ENCODE measurements at regions not wholly inside any gene's neighbourhood (a gene's known extent, or its start where the extent isn't known, plus 50 kb on each side); places are given as distances from the start of the nearest gene placed in this dataset.
"Not testable (repeated sequence)": the region's sequence is repeated elsewhere in the genome, so short reads cannot be mapped to it uniquely, and the experiment has no call there.

GRCh38 chr4:155592179-155592937, 74.3 kb upstream of the GUCY1A1 start:
- no peak for DNase-seq

GRCh38 chr4:155591738-155592143, 74.9 kb upstream of the GUCY1A1 start:
- no peak for DNase-seq

- no peak for DNase-seq
Observed at GRCh38 chr4:155590796-155591585, 75.7 kb upstream of the GUCY1A1 start.

- no peak for DNase-seq
Observed at GRCh38 chr4:155588437-155588836, 78.2 kb upstream of the GUCY1A1 start.

- DNase-seq: no peak
Observed at GRCh38 chr4:155587766-155588165, 78.9 kb upstream of the GUCY1A1 start.

GRCh38 chr4:155582971-155583437, 83.6 kb upstream of the GUCY1A1 start:
- no peak for DNase-seq

- no peak for DNase-seq
Observed at GRCh38 chr4:155582041-155582440, 84.6 kb upstream of the GUCY1A1 start.

GRCh38 chr4:155578726-155579370, 87.8 kb upstream of the GUCY1A1 start:
- DNase-seq: no peak

GRCh38 chr4:155578219-155578618, 88.4 kb upstream of the GUCY1A1 start:
- DNase-seq: no peak

- not testable (repeated sequence) for DNase-seq
Observed at GRCh38 chr4:155574329-155574728, 92.3 kb upstream of the GUCY1A1 start.

- DNase-seq: no peak
Observed at GRCh38 chr4:155573126-155573525, 93.5 kb upstream of the GUCY1A1 start.

GRCh38 chr4:155572106-155572703, 94.4 kb upstream of the GUCY1A1 start:
- no peak for DNase-seq

GRCh38 chr4:155571184-155571944, 95.3 kb upstream of the GUCY1A1 start:
- DNase-seq: no peak

GRCh38 chr4:155570661-155571060, 96.0 kb upstream of the GUCY1A1 start:
- DNase-seq: no peak

GRCh38 chr4:155569960-155570515, 96.6 kb upstream of the GUCY1A1 start:
- no peak for DNase-seq

GRCh38 chr4:155569471-155569870, 97.2 kb upstream of the GUCY1A1 start:
- DNase-seq: no peak

GRCh38 chr4:155568641-155569220, 97.9 kb upstream of the GUCY1A1 start:
- no peak for DNase-seq

- DNase-seq: no peak
Observed at GRCh38 chr4:155566354-155566753, 100.3 kb upstream of the GUCY1A1 start.

- DNase-seq: no peak
Observed at GRCh38 chr4:155565776-155566175, 100.9 kb upstream of the GUCY1A1 start.

GRCh38 chr4:155565330-155565729, 101.3 kb upstream of the GUCY1A1 start:
- DNase-seq: no peak
